SK-N-MC (cell line): ENCODE measurements at regions not wholly inside any gene's neighbourhood (a gene's known extent, or its start where the extent isn't known, plus 50 kb on each side); places are given as distances from the start of the nearest gene placed in this dataset.

ENCODE experiments used
- EZH2 ChIP-seq: fragments of 200-600 bp; sonication (generic); IDR thresholded peaks from one replicate; pipeline ENCODE4 v1.6.1; 2017; ENCODE audit warnings: antibody characterized with exemption
- FOXP2 ChIP-seq: optimal IDR thresholded peaks from 2 replicates; pipeline ENCODE3; 2011; ENCODE audit warnings: mild to moderate bottlenecking, moderate library complexity; ENCODE audit not compliant: insufficient read depth; ENCODE audit errors: extremely low read length, control extremely low read depth
- POLR2AphosphoS5 ChIP-seq: IDR thresholded peaks from 2 replicates; pipeline ENCODE4 v1.6.1; 2012; ENCODE audit warnings: mild to moderate bottlenecking, low read depth, low read length, borderline replicate concordance

- TF ChIP-seq FOXP2 (no peak), EZH2 (no peak), POLR2AphosphoS5 (no peak)
These were observed 927.8 kb upstream of the NRXN1 start for GRCh38 chr2:51959696-51960095.
